Thyroid gland (tissue), 4 donors: ENCODE measurements at regions not wholly inside any gene's neighbourhood (a gene's known extent, or its start where the extent isn't known, plus 50 kb on each side); places are given as distances from the start of the nearest gene placed in this dataset.

ENCODE experiments used
- CTCF ChIP-seq, 6 experiments: fragments of 200-600 bp in 3 of 6; fragments of 450-650 bp in 3 of 6; sonication (generic) in 3 of 6; IDR thresholded peaks; one replicate each; pipeline ENCODE4 v1.5.1; 2016 to 2019; ENCODE audit warnings: antibody characterized with exemption in 6 of 6, mild to moderate bottlenecking in 2 of 6, inconsistent platforms in 1 of 6, moderate library complexity in 1 of 6
- POLR2A ChIP-seq, 2 donors: fragments of 450-650 bp; IDR thresholded peaks; one replicate each; pipeline ENCODE4 v1.6.1; 2017; ENCODE audit warnings: antibody characterized with exemption in 2 of 2, mild to moderate bottlenecking in 2 of 2, moderate library complexity in 1 of 2

- no peak for TF ChIP-seq CTCF (IDR thresholded peaks at IDR 0.05)
- TF ChIP-seq POLR2A (IDR thresholded peaks at IDR 0.05) = no peak
Observed at GRCh38 chr2:238790126-238790832, 57.6 kb upstream of the TWIST2 start.
